Heart left ventricle (tissue), 13 donors: ENCODE measurements at regions not wholly inside any gene's neighbourhood (a gene's known extent, or its start where the extent isn't known, plus 50 kb on each side); places are given as distances from the start of the nearest gene placed in this dataset.

Experiments
- CTCF ChIP-seq, 12 donors: fragments of 200-600 bp; sonication (generic) in 4 of 12; IDR thresholded peaks; one replicate each; pipeline versions ENCODE4 v1.5.0 to v1.8.0; 2018 to 2022; ENCODE audit warnings: antibody characterized with exemption in 12 of 12, mild to moderate bottlenecking in 5 of 12
- POLR2A ChIP-seq, 2 donors: fragments of 450-650 bp; IDR thresholded peaks; one replicate each; pipeline ENCODE4 v1.6.1; 2017; ENCODE audit warnings: antibody characterized with exemption in 2 of 2, mild to moderate bottlenecking in 2 of 2, moderate library complexity in 2 of 2
- donor health status: ischemic (EF 13 %, LVEDD 7.1; RV severe dilation, severe dysfunction).
- donor health status: DM: no; HTN: yes; CAD: no.
- donor health status: DM: no; HTN: no; CAD: no.
- donor health status: ischemic (EF 25% LVEDD 6.9; RV normal size, moderate dysfunction).
- donor health status: ischemic (EF 25% LVEDD 5.7; RV mildly dilated, moderate dysfunction).
- donor health status: ischemic (EF 35%, LVEDD 5.7; RV mildly dilated, moderate dysfunction).
- donor health status: nonischemic (EF 11% LVEDD 7.7; RV severe dilation, severe dysfunction).
- donor health status: DM: yes; HTN: yes; CAD: no.
- donor health status: PGD.
- donor health status: ischemic (EF 29% LVEDD 5.4; RV normal size, mild dysfunction).
- donor health status: nonischemic (EF 23%, LVEDD 6.1; RV moderate dilation, normal function).

GRCh38 chr6:147149092-147149491 lies 55.1 kb upstream of the STXBP5 start:
- TF ChIP-seq CTCF (IDR thresholded peaks at IDR 0.05) (no peak), POLR2A (IDR thresholded peaks at IDR 0.05) (no peak)
